HG03442 (cell line): ENCODE measurements at regions not wholly inside any gene's neighbourhood (a gene's known extent, or its start where the extent isn't known, plus 50 kb on each side); places are given as distances from the start of the nearest gene placed in this dataset.

Source experiments
- ATAC-seq: cut with Tn5 transposase; IDR thresholded peaks from one replicate; pipeline ENCODE4 v1.9.1; 2021; ENCODE audit warnings: mild to moderate bottlenecking, moderate library complexity; ENCODE audit not compliant: unreplicated experiment

GRCh38 chr12:125470838-125471783 is 405.9 kb downstream of the AACS start:
- peak; percentile 54 for ATAC-seq

GRCh38 chr12:125473501-125473900 is 408.3 kb downstream of the AACS start:
- no peak for ATAC-seq

- no peak for ATAC-seq
These were observed 422.1 kb downstream of the AACS start for GRCh38 chr12:125487336-125487735.

- ATAC-seq: no peak
These were observed 426.3 kb downstream of the AACS start for GRCh38 chr12:125491553-125491952.

GRCh38 chr12:125492354-125493270 is 427.4 kb downstream of the AACS start:
- ATAC-seq: no peak

GRCh38 chr12:125493704-125494308 is 428.6 kb downstream of the AACS start:
- ATAC-seq: no peak

- ATAC-seq: no peak
These were observed 437.9 kb downstream of the AACS start for GRCh38 chr12:125503128-125503527.

- ATAC-seq: no peak
These were observed 444.0 kb downstream of the AACS start for GRCh38 chr12:125509195-125509594.

- no peak for ATAC-seq
These were observed 447.5 kb downstream of the AACS start for GRCh38 chr12:125512541-125513298.

- no peak for ATAC-seq
These were observed 450.7 kb downstream of the AACS start for GRCh38 chr12:125515887-125516286.

GRCh38 chr12:125518074-125518473 is 452.8 kb downstream of the AACS start:
- no peak for ATAC-seq

- no peak for ATAC-seq
These were observed 453.9 kb downstream of the AACS start for GRCh38 chr12:125519026-125519651.

- no peak for ATAC-seq
These were observed 460.6 kb downstream of the AACS start for GRCh38 chr12:125525879-125526278.

- no peak for ATAC-seq
These were observed 463.0 kb downstream of the AACS start for GRCh38 chr12:125528281-125528680.

GRCh38 chr12:125530201-125530600 is 465.0 kb downstream of the AACS start:
- ATAC-seq: no peak

- ATAC-seq: no peak
These were observed 465.6 kb downstream of the AACS start for GRCh38 chr12:125530876-125531275.

- ATAC-seq: no peak
These were observed 466.3 kb downstream of the AACS start for GRCh38 chr12:125531574-125531973.

- ATAC-seq: peak; percentile 69
These were observed 468.3 kb downstream of the AACS start for GRCh38 chr12:125533434-125534029.

GRCh38 chr12:125538401-125539199 is 473.4 kb downstream of the AACS start:
- ATAC-seq: no peak
